Gastroesophageal sphincter (tissue), 4 donors: ENCODE measurements at regions not wholly inside any gene's neighbourhood (a gene's known extent, or its start where the extent isn't known, plus 50 kb on each side); places are given as distances from the start of the nearest gene placed in this dataset.
"Not testable (repeated sequence)": the region's sequence is repeated elsewhere in the genome, so short reads cannot be mapped to it uniquely, and the experiment has no call there.

ENCODE experiments used
- ATAC-seq: fragments of 150-250 bp; one replicate; pipeline ENCODE4 v1.9.1; 2016; ENCODE audit warnings: mild to moderate bottlenecking, moderate library complexity
- H3K27ac ChIP-seq, 4 donors: fragments of 200-600 bp; sonication (generic) in 3 of 4; 1 replicate in 3 of 4; 2 replicates in 1 of 4; pipeline ENCODE4 v1.5.1; 2016 to 2019
- H3K27me3 ChIP-seq: fragments of 200-600 bp; sonication (generic); one replicate; pipeline ENCODE4 v1.5.1; 2019
- H3K36me3 ChIP-seq, 2 donors: fragments of 200-600 bp; sonication (generic); one replicate each; pipeline ENCODE4 v1.5.1; 2019; ENCODE audit warnings: control low read depth in 1 of 2
- H3K4me1 ChIP-seq, 3 donors: fragments of 200-600 bp; sonication (generic); 1 replicate in 2 of 3; 2 replicates in 1 of 3; pipeline ENCODE4 v1.5.1; 2016 to 2019; ENCODE audit warnings: control low read depth in 2 of 3
- H3K4me3 ChIP-seq, 2 donors: fragments of 200-600 bp; sonication (generic); one replicate each; pipeline ENCODE4 v1.5.1; 2019; ENCODE audit warnings: mild to moderate bottlenecking in 1 of 2, moderate library complexity in 1 of 2
- H3K9me3 ChIP-seq, 3 donors: fragments of 200-600 bp; sonication (generic); one replicate each; pipeline ENCODE4 v1.5.1; 2017 to 2019; ENCODE audit warnings: control low read depth in 2 of 3
- CTCF ChIP-seq, 4 experiments: fragments of 200-600 bp in 2 of 4; fragments of 450-650 bp in 2 of 4; sonication (generic) in 1 of 4; IDR thresholded peaks; one replicate each; pipeline ENCODE4 v1.5.1; 2017 to 2019; ENCODE audit warnings: antibody characterized with exemption in 4 of 4, mild to moderate bottlenecking in 2 of 4, moderate library complexity in 2 of 4
- EP300 ChIP-seq: sonication (generic); formaldehyde crosslinking; IDR thresholded peaks from one replicate; pipeline ENCODE4 v1.6.1; 2017; ENCODE audit warnings: antibody characterized with exemption, mild to moderate bottlenecking
- POLR2A ChIP-seq, 2 donors: fragments of 450-650 bp; IDR thresholded peaks; one replicate each; pipeline ENCODE4 v1.6.1; 2017; ENCODE audit warnings: antibody characterized with exemption in 2 of 2, mild to moderate bottlenecking in 2 of 2, moderate library complexity in 1 of 2
- POLR2AphosphoS5 ChIP-seq: sonication (generic); formaldehyde crosslinking; IDR thresholded peaks from one replicate; pipeline ENCODE4 v1.6.1; 2017; ENCODE audit warnings: antibody characterized with exemption
- WGBS, 2 donors: methylation state at CpG; one replicate each; pipeline ENCODE4 v1.1.5; 2018; ENCODE audit warnings: low coverage in 1 of 2; 5-methylcytosine and 5-hydroxymethylcytosine counted together

DNA sequence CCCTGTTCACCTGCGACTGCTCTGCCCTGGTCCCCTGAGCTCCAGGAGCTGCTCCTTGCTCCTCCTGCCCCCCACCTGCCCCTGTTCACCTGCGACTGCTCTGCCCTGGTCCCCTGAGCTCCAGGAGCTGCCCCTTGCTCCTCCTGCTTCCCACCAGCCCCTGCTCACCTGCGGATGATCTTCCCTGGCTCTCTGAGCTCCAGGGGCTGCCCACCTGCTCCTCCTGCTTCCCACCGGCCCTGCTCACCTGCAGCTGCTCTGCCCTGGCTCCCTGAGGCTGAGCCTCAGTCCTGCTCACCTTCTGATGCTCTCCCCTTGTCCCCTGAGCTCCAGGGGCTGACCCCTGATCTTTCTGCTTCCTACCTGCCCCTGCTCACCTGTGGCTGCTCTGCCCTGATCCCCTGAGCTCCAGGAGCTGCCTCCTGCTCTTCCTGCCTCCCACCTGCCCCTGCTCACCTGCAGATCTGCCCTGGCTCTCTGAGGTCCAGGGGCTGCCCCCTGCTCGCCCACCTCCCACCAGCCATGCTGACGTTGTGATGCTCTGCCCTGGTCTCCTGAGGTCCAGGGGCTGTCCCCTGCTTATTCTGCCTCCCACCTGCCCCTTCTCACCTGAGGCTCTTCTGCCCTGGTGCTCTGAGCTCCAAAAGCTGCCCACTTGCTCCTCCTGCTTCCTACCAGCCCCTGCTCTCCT, 219.2 kb downstream of the TMEM121 start:
- Histone ChIP-seq H3K27ac (no peak overlapping the region), H3K4me1 (peaks cover 0 to 12% (median 0%) of the 10 kb centered on the region in 3 donors), H3K9me3 (no peaks in the 10 kb centered on the region), H3K27me3 (peaks cover 5% of the 10 kb centered on the region), H3K36me3 (no peaks in the 10 kb centered on the region), H3K4me3 (no peak overlapping the region)
- 53 to 59% methylated on average over 4 to 6 of the region's 6 CpGs for WGBS, 2 donors
- no peak for TF ChIP-seq POLR2A (IDR thresholded peaks at IDR 0.05)
- ATAC-seq, result no peak

- TF ChIP-seq CTCF (IDR thresholded peaks at IDR 0.05), result no peak
- no peak for TF ChIP-seq POLR2A (IDR thresholded peaks at IDR 0.05)
- no peak for TF ChIP-seq EP300
- H3K27me3 ChIP-seq, result peaks cover 5% of the 10 kb centered on the region
- 74 to 100% methylated on average over 1 to 3 of the region's 5 CpGs for WGBS, 2 donors
- peaks cover 0 to 12% (median 0%) of the 10 kb centered on the region in 3 donors for H3K4me1 ChIP-seq
- H3K27ac ChIP-seq, result no peak overlapping the region
- H3K9me3 ChIP-seq, result no peaks in the 10 kb centered on the region
- H3K4me3 ChIP-seq, result no peak overlapping the region
- no peak for ATAC-seq
- H3K36me3 ChIP-seq, result no peaks in the 10 kb centered on the region
Observed at GRCh38 chr14:105746124-105746514, 219.7 kb downstream of the TMEM121 start.

GRCh38 chr14:105746800-105747502, 220.6 kb downstream of the TMEM121 start:
- H3K27ac ChIP-seq, H3K27me3 ChIP-seq, H3K36me3 ChIP-seq, H3K4me3 ChIP-seq, H3K9me3 ChIP-seq: not testable (repeated sequence)
- 77 to 85% methylated on average over 3 to 16 of the region's 16 CpGs for WGBS, 2 donors
- H3K4me1 ChIP-seq, result peaks cover 0 to 12% (median 0%) of the 10 kb centered on the region in 3 donors
- ATAC-seq, result peak; percentile 12

- H3K4me3 ChIP-seq, H3K36me3 ChIP-seq, H3K27me3 ChIP-seq, ATAC-seq, H3K9me3 ChIP-seq: not testable (repeated sequence)
- 88% methylated on average over 5 of the region's 31 CpGs; no CpG with 5 or more reads in 1 of the 2 donors for WGBS, 2 donors
- H3K27ac ChIP-seq, result peak overlapping the region in 1 of 4 donors; percentile 35
- peaks cover 0 to 12% (median 0%) of the 10 kb centered on the region in 3 donors for H3K4me1 ChIP-seq
Observed at GRCh38 chr14:105747503-105748203, 221.3 kb downstream of the TMEM121 start.

DNA sequence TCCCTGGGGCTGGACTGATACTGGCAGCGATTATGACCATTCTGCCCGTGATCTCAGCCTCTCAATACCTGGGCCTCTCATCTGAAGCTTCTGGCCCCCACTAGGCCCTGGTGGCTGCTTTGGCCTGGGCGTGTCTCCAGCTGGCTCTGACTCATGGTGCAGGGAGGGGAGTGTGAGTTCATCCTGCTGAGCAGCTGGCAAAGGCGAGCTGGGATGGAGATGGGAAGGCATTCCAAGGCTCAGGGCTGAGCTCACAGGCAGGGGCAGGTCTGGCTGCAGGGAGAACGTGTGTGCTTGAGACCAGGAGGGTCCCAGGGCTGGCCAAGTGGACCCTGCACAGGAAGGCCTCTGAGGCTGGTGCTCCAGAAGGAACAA, 221.8 kb downstream of the TMEM121 start:
- H3K36me3 ChIP-seq, result no peaks in the 10 kb centered on the region
- ATAC-seq, result peak; percentile 58
- 85% methylated on average over 2 of the region's 5 CpGs; no CpG with 5 or more reads in 1 of the 2 donors for WGBS, 2 donors
- H3K9me3 ChIP-seq, result no peaks in the 10 kb centered on the region
- peak overlapping the region in 1 of 4 donors; percentile 35 for H3K27ac ChIP-seq
- H3K27me3 ChIP-seq, result peaks cover 5% of the 10 kb centered on the region
- H3K4me3 ChIP-seq, result no peak overlapping the region
- TF ChIP-seq EP300 (no peak), POLR2AphosphoS5 (peak; percentile 56)
- H3K4me1 ChIP-seq, result peaks cover 0 to 12% (median 0%) of the 10 kb centered on the region in 3 donors

DNA sequence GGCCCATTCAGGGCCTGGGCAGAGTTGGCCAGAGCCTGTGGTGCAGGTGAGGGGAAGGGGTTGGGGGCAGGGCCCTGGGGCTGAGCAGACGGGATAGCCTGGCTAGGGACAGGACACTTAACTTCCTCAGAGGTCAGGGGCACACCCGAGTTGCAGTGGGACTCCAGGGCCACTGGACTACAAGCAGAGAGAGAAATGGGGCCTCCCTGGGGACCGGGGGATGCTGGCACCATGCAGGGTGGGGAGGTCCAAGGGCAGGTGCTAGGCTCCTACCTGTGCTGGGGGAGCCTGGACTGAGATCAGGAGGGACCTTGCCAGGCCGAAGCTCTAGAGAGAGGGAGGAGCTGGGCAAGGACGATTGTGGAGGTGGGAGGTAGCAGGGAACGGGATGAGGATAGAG, 222.3 kb downstream of the TMEM121 start:
- H3K36me3 ChIP-seq, H3K27ac ChIP-seq, ATAC-seq, H3K4me3 ChIP-seq, H3K27me3 ChIP-seq, H3K9me3 ChIP-seq: not testable (repeated sequence)
- 65 to 77% methylated on average over 3 of the region's 6 CpGs for WGBS, 2 donors
- H3K4me1 ChIP-seq, result peaks cover 0 to 12% (median 0%) of the 10 kb centered on the region in 3 donors

- WGBS, 2 donors, result no CpG with 5 or more reads among the region's 19 CpGs
- not testable (repeated sequence) for H3K36me3 ChIP-seq, H3K27me3 ChIP-seq, H3K4me3 ChIP-seq, ATAC-seq, H3K9me3 ChIP-seq, H3K27ac ChIP-seq
- H3K4me1 ChIP-seq, result peaks cover 0 to 12% (median 0%) of the 10 kb centered on the region in 3 donors
Observed at GRCh38 chr14:105749870-105750541, 223.6 kb downstream of the TMEM121 start.

- peaks cover 0 to 12% (median 0%) of the 10 kb centered on the region in 3 donors for H3K4me1 ChIP-seq
- H3K4me3 ChIP-seq, H3K9me3 ChIP-seq, H3K27ac ChIP-seq, H3K36me3 ChIP-seq, H3K27me3 ChIP-seq, ATAC-seq: not testable (repeated sequence)
- 96% methylated on average over 5 of the region's 18 CpGs; no CpG with 5 or more reads in 1 of the 2 donors for WGBS, 2 donors
Observed at GRCh38 chr14:105751291-105751751, 224.9 kb downstream of the TMEM121 start.

DNA sequence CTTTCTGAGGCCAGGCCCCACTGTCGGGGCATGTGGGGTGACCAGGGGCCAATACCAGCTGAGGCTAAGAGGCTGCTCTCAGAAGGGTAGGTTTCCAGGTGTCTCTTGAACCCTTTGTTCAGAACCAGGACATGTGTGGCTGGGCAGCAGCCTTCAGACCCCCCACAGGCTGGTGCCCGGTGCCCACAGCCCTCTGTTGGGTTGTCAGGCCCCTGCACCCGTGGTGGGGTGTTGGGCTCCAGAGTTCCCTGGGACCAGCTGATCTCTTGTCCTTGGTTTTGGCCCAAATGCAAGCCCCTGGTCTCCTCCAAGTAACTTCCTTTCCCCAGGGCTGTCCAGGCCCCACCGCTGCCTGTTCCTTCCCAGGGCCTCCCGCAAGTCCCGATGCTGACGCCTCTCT, 226.0 kb downstream of the TMEM121 start:
- H3K36me3 ChIP-seq, ATAC-seq, H3K27me3 ChIP-seq, H3K9me3 ChIP-seq, H3K4me3 ChIP-seq, H3K27ac ChIP-seq: not testable (repeated sequence)
- H3K4me1 ChIP-seq, result peaks cover 0 to 12% (median 0%) of the 10 kb centered on the region in 3 donors
- WGBS, 2 donors, result no CpG with 5 or more reads among the region's 7 CpGs
